BLaER1 treated with 17β-estradiol and CSF1 and Interleukin-3, amounts not matched to agents 10 nM and 100 nM (cell line): ENCODE measurements at regions not wholly inside any gene's neighbourhood (a gene's known extent, or its start where the extent isn't known, plus 50 kb on each side); places are given as distances from the start of the nearest gene placed in this dataset.

Experiments
- H3K27ac ChIP-seq, 11 experiments: shearing (Covaris generic); formaldehyde crosslinking; 2 replicates each; pipeline ENCODE4 v1.8.1; 2022
- H3K27me3 ChIP-seq, 11 experiments: shearing (Covaris generic); formaldehyde crosslinking; 2 replicates each; pipeline ENCODE4 v1.8.1; 2022
- H3K36me3 ChIP-seq, 11 experiments: shearing (Covaris generic); formaldehyde crosslinking; 2 replicates each; pipeline ENCODE4 v1.8.1; 2022
- H3K4me1 ChIP-seq, 10 experiments: shearing (Covaris generic); formaldehyde crosslinking; 2 replicates each; pipeline ENCODE4 v1.8.1; 2022
- H3K4me2 ChIP-seq, 11 experiments: shearing (Covaris generic); formaldehyde crosslinking; 2 replicates each; pipeline ENCODE4 v1.8.1; 2022
- H3K4me3 ChIP-seq, 10 experiments: shearing (Covaris generic); formaldehyde crosslinking; 2 replicates each; pipeline ENCODE4 v1.8.1; 2022
- H3K9ac ChIP-seq, 11 experiments: shearing (Covaris generic); formaldehyde crosslinking; 2 replicates each; pipeline ENCODE4 v1.8.1; 2022
- H3K9me3 ChIP-seq, 11 experiments: shearing (Covaris generic); formaldehyde crosslinking; replicated peaks in 1 of 11; 2 replicates each; pipeline ENCODE4 v1.8.1; 2022
- H4K20me1 ChIP-seq, 11 experiments: shearing (Covaris generic); formaldehyde crosslinking; 2 replicates each; pipeline ENCODE4 v1.8.1; 2022
- Cebpa-rat ChIP-seq, 11 experiments: shearing (Covaris generic); IDR thresholded peaks; 2 replicates each; pipeline ENCODE4 v1.8.1; 2022

DNA sequence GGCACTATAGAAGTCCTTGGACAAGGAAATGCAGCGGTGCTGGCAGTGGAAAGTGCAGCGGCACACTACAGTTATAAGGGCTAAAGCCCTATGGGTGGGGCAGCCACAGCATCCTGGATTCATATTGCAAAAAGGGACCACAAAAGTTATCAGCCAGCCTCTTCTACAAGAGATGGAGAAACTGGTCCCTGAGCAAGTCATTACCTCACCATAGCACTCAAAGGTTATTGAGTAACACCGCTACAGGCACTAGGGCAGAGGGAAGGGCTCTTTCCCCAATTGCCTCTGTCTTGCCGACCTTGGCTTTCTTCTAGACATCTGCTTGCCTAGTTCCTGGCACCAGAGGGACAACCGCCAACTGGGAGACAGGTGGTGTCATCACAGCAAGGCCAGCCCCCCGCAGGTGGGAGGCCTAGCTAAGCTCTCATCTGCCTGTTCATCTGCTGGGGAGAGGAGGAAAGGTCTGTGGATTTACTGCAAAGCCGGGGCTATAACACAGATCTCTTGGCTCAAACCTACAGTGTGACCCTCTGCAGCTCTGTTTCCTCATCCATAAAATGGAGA, 600.0 kb downstream of the BCOR start:
- peak in 1 of 11 experiments; percentile 23; a peak in 1 of 22 replicates for TF ChIP-seq Cebpa-rat (IDR thresholded peaks at IDR 0.05)
- peak overlapping the region in 4 of 11 experiments; percentile 5 to 30 (median 26); a peak in 5 of 22 replicates for H3K4me2 ChIP-seq
- H3K9ac ChIP-seq, result no peak overlapping the region
- no peaks in the 10 kb centered on the region for H3K36me3 ChIP-seq
- no peaks in the 10 kb centered on the region for H3K9me3 ChIP-seq
- no peak overlapping the region for H3K27ac ChIP-seq
- no peak overlapping the region for H3K4me3 ChIP-seq
- H4K20me1 ChIP-seq, result no peaks in the 10 kb centered on the region
- peaks cover 0 to 5% (median 0%) of the 10 kb centered on the region in 11 experiments; a peak in 1 of 22 replicates for H3K27me3 ChIP-seq
- H3K4me1 ChIP-seq, result peaks cover 39 to 65% (median 46%) of the 10 kb centered on the region in 10 experiments

DNA sequence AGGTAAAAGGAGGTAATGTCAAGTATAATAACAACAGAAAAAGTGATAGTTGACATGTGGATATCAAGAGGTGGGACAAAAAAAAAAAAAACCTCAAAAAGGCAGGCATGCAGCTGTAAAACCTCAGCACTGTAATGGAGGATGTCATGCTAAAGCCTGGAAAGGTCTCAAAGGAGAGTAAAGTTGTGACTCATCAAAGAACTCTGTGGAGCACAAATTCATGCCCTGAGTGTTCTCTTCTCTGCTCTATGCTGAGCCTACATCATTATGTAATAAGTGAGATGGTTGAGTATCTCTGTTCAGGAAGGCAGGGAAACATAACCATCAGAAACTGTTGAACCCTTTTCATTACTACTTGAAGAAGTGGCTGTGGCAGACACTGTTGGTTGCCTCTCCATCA, 597.8 kb downstream of the BCOR start:
- Histone ChIP-seq H3K27ac (no peak overlapping the region), H3K27me3 (no peaks in the 10 kb centered on the region), H3K9me3 (no peaks in the 10 kb centered on the region), H3K4me3 (no peak overlapping the region), H3K4me1 (peaks cover 17 to 54% (median 33%) of the 10 kb centered on the region in 10 experiments), H3K9ac (no peak overlapping the region), H3K4me2 (peak overlapping the region in 4 of 11 experiments; percentile 4 to 79 (median 44); a peak in 1 of 22 replicates), H3K36me3 (no peaks in the 10 kb centered on the region), H4K20me1 (no peaks in the 10 kb centered on the region)
- no peak for TF ChIP-seq Cebpa-rat (IDR thresholded peaks at IDR 0.05)

- Histone ChIP-seq H3K4me3 (no peak overlapping the region), H3K4me1 (peaks cover 14 to 54% (median 32%) of the 10 kb centered on the region in 10 experiments), H3K9me3 (no peaks in the 10 kb centered on the region), H3K9ac (peak overlapping the region in 1 of 11 experiments; percentile 9; a peak in 1 of 22 replicates), H4K20me1 (no peaks in the 10 kb centered on the region), H3K36me3 (no peaks in the 10 kb centered on the region), H3K27ac (peak overlapping the region in 6 of 11 experiments; percentile 25 to 67 (median 48); a peak in 9 of 22 replicates), H3K27me3 (no peaks in the 10 kb centered on the region), H3K4me2 (peak overlapping the region; percentile 27 to 79 (median 61))
- TF ChIP-seq Cebpa-rat (IDR thresholded peaks at IDR 0.05), result no peak
Observed at GRCh38 chrX:39501822-39502221, 595.9 kb downstream of the BCOR start.

GRCh38 chrX:39502486-39502885, 595.3 kb downstream of the BCOR start:
- TF ChIP-seq Cebpa-rat (IDR thresholded peaks at IDR 0.05), result 0 out of 22 replicates have a peak, but pooled peaks of 1 of the 11 experiments have one; percentile 9
- Histone ChIP-seq H3K9ac (peak overlapping the region in 1 of 11 experiments; percentile 37; a peak in 1 of 22 replicates), H3K4me1 (peaks cover 14 to 49% (median 29%) of the 10 kb centered on the region in 10 experiments), H4K20me1 (no peaks in the 10 kb centered on the region), H3K9me3 (no peaks in the 10 kb centered on the region), H3K27me3 (no peaks in the 10 kb centered on the region), H3K4me3 (no peak overlapping the region), H3K27ac (peak overlapping the region in 6 of 11 experiments; percentile 25 to 67 (median 48); a peak in 8 of 22 replicates), H3K4me2 (peak overlapping the region in 8 of 11 experiments; percentile 27 to 79 (median 63); a peak in 11 of 22 replicates), H3K36me3 (no peaks in the 10 kb centered on the region)

DNA sequence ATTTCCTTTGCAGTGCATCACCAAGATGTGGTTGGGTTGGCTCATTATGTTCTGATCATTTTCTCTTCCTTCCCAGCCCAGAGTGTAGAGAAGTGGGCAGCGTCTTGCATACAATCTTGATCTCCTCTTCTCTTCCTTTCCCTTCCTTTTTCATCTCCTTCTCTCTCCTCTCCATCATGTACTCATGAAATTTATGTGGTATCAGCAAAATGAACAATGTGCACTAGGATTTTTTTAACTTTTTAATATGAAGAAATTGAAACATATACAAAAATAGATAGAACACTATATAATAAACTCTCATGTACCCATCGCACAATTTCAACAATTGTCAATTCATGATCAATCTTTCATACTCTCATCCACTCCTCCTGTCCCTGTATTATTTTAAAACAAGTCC, 593.5 kb downstream of the BCOR start:
- Histone ChIP-seq H3K36me3 (peaks cover 0 to under 1% (median 0%) of the 10 kb centered on the region in 11 experiments; a peak in 1 of 22 replicates), H3K4me1 (peaks cover 14 to 44% (median 26%) of the 10 kb centered on the region in 10 experiments), H3K27ac (no peak overlapping the region), H3K9me3 (peaks cover 6 to 15% (median 13%) of the 10 kb centered on the region in 11 experiments), H3K27me3 (no peaks in the 10 kb centered on the region), H3K9ac (no peak overlapping the region), H4K20me1 (no peaks in the 10 kb centered on the region), H3K4me3 (no peak overlapping the region), H3K4me2 (peak overlapping the region in 3 of 11 experiments; percentile 10 to 79 (median 76); a peak in 3 of 22 replicates)
- TF ChIP-seq Cebpa-rat (IDR thresholded peaks at IDR 0.05), result no peak

DNA sequence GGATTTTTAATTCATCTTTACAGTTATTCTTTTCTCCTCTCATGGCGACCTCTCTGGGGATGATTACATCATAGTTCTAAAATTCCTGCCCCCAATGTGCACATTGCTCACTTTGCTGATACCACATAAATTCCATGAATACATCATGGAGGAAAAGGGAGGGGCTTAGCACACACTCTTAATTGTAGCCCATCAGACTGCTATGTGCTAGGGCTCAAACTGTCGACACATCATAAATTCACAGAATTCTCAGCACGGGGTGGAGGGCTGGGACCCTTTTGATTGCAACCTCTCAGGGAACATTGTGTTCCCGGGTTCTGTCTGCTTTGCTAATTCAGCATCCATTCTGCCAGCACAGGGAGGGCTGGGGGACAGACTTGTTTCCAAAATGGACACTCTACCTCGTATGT, 592.9 kb downstream of the BCOR start:
- no peaks in the 10 kb centered on the region for H4K20me1 ChIP-seq
- H3K9ac ChIP-seq, result no peak overlapping the region
- H3K36me3 ChIP-seq, result peaks cover 0 to 5% (median 0%) of the 10 kb centered on the region in 11 experiments; a peak in 2 of 22 replicates
- H3K27me3 ChIP-seq, result no peaks in the 10 kb centered on the region
- peaks cover 12 to 21% (median 19%) of the 10 kb centered on the region in 11 experiments for H3K9me3 ChIP-seq
- H3K4me1 ChIP-seq, result peaks cover 14 to 44% (median 25%) of the 10 kb centered on the region in 10 experiments
- TF ChIP-seq Cebpa-rat (IDR thresholded peaks at IDR 0.05), result no peak
- H3K4me2 ChIP-seq, result no peak overlapping the region
- H3K4me3 ChIP-seq, result no peak overlapping the region
- no peak overlapping the region for H3K27ac ChIP-seq

DNA sequence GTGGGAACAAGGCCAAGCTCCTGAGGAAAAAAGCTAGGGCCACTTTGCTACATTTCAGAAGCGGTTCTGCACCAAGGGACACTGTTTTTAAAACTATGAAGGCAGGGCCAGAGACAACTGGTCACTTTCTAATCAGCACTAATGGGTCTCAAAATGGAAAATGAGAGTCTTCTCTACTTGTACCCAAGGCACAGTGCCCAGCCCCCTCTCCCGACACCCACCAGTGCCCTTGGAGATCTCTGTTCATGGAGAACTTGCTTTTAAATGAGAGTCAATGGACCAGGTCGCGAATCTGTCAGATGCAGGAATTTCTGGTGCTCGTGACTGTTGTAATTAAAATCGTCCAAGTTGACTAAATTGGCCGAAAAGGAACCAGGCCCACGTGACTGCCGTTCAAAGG, 591.6 kb downstream of the BCOR start:
- H3K9ac ChIP-seq, result no peak overlapping the region
- peaks cover 0 to 5% (median 0%) of the 10 kb centered on the region in 11 experiments; a peak in 2 of 22 replicates for H3K36me3 ChIP-seq
- no peak overlapping the region for H3K4me2 ChIP-seq
- peaks cover 11 to 32% (median 17%) of the 10 kb centered on the region in 10 experiments for H3K4me1 ChIP-seq
- no peaks in the 10 kb centered on the region for H3K27me3 ChIP-seq
- H4K20me1 ChIP-seq, result no peaks in the 10 kb centered on the region
- peaks cover 16 to 29% (median 24%) of the 10 kb centered on the region in 11 experiments for H3K9me3 ChIP-seq
- H3K4me3 ChIP-seq, result no peak overlapping the region
- TF ChIP-seq Cebpa-rat (IDR thresholded peaks at IDR 0.05), result no peak
- H3K27ac ChIP-seq, result no peak overlapping the region

GRCh38 chrX:39507034-39507433, 590.7 kb downstream of the BCOR start:
- H3K36me3 ChIP-seq, result peaks cover 0 to 5% (median 0%) of the 10 kb centered on the region in 11 experiments; a peak in 2 of 22 replicates
- TF ChIP-seq Cebpa-rat (IDR thresholded peaks at IDR 0.05), result no peak
- peaks cover 2 to 23% (median 8%) of the 10 kb centered on the region in 10 experiments; a peak in 17 of 20 replicates for H3K4me1 ChIP-seq
- H3K4me2 ChIP-seq, result no peak overlapping the region
- H3K9ac ChIP-seq, result no peak overlapping the region
- H3K4me3 ChIP-seq, result no peak overlapping the region
- no peaks in the 10 kb centered on the region for H4K20me1 ChIP-seq
- H3K9me3 ChIP-seq, result peaks cover 16 to 29% (median 24%) of the 10 kb centered on the region in 11 experiments
- no peak overlapping the region for H3K27ac ChIP-seq
- H3K27me3 ChIP-seq, result no peaks in the 10 kb centered on the region

- no peak overlapping the region for H3K27ac ChIP-seq
- H3K36me3 ChIP-seq, result peaks cover 0 to 5% (median 0%) of the 10 kb centered on the region in 11 experiments; a peak in 2 of 22 replicates
- no peaks in the 10 kb centered on the region for H3K27me3 ChIP-seq
- no peak overlapping the region for H3K9ac ChIP-seq
- no peak for TF ChIP-seq Cebpa-rat (IDR thresholded peaks at IDR 0.05)
- H3K9me3 ChIP-seq, result peaks cover 16 to 29% (median 24%) of the 10 kb centered on the region in 11 experiments
- no peaks in the 10 kb centered on the region for H4K20me1 ChIP-seq
- H3K4me3 ChIP-seq, result no peak overlapping the region
- no peak overlapping the region for H3K4me2 ChIP-seq
- peaks cover 0 to 16% (median 3%) of the 10 kb centered on the region in 10 experiments; a peak in 10 of 20 replicates for H3K4me1 ChIP-seq
Observed at GRCh38 chrX:39507617-39508299, 590.0 kb downstream of the BCOR start.
